Occipital lobe (tissue), 1 donor: ENCODE measurements at regions not wholly inside any gene's neighbourhood (a gene's known extent, or its start where the extent isn't known, plus 50 kb on each side); places are given as distances from the start of the nearest gene placed in this dataset.

Source experiments
- DNase-seq: peaks from one replicate; lab custom pipeline; 2025; lab: John Stamatoyannopoulos, UW

DNA sequence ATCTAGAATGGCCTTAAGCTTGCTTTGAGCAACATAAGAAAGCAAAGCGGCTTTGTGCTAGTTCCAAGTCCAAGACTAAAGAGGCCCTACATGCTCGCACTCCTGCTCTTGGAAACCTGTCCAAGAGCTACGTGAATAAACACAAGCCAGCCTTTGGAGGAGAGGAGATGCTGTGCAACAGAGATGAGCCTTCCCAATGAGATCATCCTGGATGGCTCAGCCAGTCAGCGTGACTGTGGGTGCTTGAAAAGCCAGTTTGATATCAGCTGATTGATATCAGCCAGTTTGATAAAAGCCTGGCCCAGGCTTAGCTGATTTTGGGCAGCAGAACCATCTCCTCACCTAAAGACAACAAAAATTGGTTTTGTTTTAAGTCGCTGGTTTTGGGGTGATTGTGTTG is 481.0 kb upstream of the DSEL start:
- no peak for DNase-seq

DNA sequence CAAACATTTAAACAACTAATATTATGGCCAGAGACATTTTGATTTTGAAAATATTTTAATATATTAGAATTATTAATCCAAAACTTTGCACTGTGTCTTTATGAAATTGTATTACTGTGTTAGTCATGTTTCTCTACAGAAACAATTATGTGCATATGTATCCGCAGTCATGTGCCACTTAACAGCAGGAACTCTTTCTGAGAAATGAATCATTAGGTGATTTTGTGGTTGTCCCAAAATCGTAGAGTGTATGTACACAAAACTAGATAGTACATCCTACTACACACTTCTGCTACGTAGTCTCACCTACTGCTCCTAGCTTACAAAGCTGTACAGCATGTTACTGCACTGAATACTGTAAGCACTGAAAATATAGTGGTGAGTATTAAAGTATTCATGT is 479.2 kb upstream of the DSEL start:
- DNase-seq: no peak

DNA sequence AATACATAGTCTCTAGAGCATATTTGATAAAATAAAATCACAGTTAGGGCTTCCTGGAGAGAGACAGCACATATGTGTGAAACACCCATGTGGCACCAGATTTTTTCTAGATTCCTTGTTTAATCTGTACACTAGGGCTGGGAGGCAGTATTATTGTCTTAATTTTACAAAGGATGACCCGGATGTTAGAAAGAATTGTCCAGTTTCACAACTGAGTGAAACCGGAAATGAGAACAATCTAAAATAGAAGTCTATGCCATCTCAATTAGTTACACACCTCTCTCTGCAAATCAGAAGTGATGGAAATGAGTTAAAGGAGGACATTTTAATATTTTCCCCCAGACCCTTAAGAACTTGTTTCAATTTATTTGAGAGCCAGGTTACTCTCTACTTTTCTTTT is 463.7 kb upstream of the DSEL start:
- DNase-seq: no peak

DNA sequence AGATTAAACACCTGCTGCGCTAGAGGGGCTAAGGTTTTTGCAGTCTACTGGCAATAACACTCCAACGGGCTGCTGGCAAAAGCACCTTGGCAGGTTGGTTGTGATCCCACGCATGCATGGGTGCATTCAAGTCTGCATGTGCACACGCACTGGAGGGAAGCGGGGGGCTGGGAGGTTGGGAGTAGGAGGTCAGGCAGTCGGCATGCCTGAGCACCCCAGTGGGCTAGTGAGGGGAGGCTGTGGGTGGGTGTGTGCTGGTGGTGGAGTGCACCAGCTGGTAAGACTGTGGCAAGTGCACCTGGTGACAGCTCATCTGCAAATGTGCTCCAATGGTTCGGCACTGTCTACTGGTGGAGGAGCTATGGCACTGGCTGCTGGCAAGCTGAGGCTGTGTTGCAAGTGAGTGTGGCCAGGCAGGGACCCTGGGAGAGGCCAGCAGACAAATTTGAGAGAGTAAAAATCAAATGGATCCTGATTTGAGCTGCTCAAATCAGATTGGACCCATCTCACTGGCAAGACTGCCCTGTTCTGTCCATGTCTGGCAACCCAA is 460.6 kb upstream of the DSEL start:
- no peak for DNase-seq

DNA sequence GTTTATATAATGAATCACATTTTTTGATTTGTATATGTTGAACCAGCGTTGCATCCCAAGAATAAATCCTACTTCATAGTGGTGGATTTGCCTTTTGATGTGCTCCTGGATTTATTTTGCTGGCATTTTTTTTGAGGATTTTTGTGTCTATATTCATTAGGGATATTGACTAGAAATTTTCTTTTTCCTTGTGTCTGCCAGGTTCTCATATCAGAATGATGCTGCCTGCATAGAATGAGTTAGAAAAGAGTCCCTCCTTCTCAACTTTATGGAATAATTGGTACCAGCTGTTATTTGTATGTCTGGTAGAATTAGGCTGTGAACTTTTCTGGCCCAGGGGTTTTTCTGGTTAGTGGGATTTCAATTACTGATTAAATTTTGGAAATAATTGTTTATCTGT is 457.4 kb upstream of the DSEL start:
- no peak for DNase-seq

DNA sequence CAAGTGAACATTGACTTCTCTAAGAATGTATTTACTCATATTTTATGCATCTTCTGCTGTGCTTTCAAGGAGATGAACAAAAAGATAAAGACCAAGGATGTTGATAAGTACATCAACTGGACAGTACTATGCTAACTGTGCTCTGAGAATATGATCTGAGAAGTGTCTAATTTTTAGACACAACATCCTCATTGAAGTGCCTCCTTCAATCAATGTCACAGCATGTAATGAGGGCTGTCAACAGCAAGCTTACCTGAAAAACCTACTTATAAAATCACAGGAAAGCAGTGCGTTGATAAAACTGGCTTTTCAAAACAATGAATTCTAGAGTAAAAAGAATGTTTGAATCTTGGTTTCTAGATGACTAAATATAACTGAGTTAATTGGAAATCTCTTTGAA is 452.9 kb upstream of the DSEL start:
- DNase-seq: no peak

DNA sequence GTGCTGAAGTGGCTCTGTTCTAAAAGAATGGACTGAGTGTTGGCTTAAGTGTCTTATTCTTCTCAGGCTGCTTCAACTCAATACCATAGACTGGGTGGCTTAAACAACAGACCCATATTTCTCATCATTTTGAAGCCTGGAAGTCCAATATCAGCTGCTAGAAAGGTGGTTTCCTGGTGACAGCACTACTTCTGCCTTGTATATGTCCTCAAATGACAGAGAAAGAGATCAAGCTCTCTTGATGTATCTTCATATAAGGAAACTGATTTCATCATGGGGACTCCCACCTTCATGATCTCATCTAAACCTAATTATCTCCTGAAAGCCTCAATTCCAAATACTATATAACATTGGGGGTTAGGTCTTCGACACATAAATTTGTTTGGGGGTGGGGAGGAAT is 449.7 kb upstream of the DSEL start:
- no peak for DNase-seq

DNA sequence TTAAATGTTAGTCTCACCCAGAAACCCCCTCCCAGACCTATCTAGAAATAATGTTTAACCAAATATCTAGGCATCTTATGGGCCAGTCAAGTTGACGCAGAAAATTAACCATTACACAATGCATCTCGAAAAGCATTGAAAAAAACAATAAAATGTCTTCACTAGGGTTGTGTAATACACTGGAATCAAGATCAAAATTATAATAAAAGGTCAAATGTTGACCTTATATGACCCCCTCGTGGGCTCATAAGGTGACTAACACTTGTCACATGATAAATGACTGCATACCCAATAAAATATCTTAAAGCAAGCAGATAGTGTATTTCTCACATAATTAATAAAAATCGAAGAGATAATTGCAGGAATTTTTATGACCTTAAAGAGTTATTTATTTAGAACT is 447.9 kb upstream of the DSEL start:
- no peak for DNase-seq

DNA sequence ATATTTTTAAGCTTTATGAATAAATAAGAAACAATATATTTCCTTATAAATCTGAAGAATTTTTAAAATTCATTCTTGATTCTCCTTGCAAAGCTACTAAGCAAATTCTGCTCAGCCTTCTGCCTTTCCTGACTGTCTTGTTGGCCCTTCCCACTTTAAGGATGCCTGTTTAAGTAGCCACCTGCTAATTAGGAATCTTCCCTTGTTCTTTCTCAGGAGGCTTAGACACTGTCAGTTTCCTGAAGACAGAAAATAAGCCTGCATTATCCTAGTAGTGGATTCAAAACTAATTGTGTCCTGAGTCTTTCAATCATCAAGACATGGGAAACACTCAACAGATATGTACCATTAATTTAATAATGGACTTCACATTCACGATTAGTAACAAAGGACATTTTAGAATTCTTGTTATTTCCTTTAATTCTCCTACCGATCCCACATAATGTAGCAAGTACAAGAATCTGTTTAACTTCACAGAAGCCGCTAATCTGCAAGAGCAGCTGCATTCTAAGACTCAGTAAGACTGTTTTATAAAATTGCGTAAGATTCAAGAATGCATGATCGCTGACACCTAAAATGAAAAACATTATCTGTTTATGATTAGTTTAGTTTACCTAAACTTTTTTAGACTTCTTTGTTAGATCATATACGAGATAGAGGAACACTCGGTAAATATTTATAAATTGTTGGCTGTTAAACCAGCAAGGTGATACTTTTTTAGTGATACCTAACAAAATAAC is 445.4 kb upstream of the DSEL start:
- DNase-seq: no peak

DNA sequence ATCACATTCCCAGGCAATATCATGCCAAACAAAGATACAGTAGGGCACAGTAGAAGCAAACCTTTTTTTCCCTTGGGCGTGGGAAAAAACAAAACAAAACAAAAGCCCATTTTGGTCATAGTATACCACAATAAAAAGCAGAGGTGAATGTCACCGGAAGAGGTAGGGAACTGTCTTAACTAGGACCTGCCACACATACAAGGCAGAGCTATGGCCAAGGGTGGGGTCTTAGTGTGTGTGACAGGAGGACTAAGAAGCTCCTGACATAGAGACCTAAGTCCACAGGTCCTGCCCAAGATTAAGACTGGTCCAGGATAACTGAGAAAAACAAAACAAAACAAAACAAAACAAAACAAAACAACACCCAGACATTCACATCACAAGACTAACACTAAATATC is 441.2 kb upstream of the DSEL start:
- no peak for DNase-seq

DNA sequence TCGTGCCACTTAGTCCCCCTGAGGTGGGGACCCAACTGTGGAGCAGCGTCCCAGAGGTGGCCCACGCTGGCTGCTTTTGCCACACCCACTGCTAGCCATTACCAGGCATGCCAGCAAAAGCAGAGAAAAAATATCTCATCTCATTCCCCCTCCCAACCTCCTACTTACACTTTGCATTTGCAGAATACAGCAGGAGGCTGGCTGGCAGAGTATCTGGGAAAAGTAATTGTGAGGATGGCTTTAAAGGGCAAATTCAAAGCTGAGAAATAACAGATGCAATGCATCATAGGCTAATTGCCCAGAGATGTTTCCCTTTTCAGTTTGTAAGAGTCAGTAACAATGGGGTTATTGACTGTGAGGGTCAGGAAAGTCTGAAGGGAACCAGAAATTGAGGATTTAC is 438.1 kb upstream of the DSEL start:
- DNase-seq: no peak

DNA sequence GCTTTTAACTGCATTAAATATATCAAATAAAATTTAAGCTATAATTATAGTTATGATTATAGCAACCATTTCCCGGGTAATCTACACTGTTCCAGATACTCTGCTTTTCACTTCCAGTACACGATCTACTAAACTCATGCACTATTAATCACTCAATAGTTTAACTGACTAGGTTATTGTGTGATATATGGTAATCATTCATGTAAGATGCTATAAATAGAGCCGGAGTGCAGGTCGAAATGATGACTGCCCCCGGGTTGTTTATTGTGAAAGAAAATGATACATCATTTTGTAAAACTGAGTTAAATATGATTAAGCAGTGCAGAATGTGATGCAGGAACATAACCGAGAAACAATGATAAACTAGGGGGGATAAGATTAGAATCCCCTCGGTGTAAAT is 434.6 kb upstream of the DSEL start:
- DNase-seq: no peak

DNA sequence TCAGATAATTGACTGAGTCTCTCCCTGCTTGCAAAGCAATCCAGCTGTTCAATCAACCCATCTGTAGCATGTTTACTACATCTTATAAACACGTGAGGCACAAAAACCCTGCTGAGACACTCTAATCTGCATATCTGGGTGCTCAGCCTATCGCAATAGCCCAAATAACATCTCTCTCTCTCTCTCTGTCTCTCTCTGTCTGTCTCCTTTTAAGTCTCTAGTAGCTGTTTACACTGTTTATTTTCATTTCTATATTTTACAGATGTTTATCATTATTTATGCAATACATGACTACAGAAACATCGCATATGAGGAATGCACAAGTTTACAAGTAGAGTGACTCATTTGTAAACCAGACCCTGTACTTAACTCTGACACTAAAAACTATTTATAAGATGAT is 422.1 kb upstream of the DSEL start:
- no peak for DNase-seq

DNA sequence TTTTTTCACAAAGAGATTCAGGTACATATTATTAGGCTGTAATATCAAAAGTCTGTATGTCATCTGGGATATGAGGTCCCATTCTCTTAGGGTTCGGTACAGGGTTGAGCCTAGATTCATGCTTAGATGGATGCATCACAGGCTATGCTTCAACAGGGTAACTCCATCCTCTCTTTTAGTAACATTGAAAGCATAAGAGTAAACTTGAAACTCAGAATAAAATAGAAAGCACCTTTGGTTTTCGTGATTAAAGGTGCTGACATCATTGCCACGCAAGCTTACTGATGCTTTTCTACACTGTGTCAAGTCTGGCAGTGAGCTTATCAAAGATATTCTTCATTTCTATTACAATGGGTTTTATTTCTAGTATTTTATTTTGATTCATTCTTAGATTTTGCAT is 419.1 kb upstream of the DSEL start:
- no peak for DNase-seq

DNA sequence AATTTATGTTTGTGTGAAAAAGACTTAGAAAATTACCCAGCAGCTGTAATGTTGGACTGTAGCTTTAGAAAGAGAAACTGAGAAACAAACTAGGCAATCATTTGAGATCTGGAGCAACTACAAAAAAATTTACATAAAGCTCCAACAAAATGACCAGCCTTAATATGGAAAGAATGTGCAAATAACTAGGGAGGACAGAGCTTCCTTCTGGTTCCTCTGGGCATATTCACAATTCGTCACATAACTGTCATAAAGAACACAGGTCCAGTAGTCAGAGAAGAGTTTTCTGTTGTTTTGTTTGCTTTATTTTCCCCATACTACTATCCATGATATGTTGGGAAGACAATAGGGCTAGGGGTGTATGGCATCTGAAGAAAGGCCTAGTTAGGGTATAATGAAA is 416.8 kb upstream of the DSEL start:
- no peak for DNase-seq

DNA sequence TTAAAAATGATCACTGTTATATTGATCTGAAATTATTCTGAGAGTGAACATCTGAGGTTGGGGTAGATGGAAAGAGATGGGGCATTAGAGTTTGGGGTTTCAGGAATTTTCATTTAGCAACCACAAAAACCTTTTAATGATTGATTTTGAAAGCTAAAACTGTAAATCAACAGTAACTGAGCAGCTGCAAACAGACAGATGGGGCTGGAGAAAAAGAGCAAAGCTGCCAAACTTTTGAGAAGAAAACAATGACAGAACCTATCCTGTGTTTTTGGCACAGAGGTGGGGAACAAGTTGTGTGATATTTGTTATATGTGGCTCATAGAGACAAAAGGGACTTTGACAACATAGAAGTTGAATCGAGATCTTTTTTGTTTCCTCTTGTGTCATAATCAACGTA is 415.8 kb upstream of the DSEL start:
- DNase-seq: no peak

DNA sequence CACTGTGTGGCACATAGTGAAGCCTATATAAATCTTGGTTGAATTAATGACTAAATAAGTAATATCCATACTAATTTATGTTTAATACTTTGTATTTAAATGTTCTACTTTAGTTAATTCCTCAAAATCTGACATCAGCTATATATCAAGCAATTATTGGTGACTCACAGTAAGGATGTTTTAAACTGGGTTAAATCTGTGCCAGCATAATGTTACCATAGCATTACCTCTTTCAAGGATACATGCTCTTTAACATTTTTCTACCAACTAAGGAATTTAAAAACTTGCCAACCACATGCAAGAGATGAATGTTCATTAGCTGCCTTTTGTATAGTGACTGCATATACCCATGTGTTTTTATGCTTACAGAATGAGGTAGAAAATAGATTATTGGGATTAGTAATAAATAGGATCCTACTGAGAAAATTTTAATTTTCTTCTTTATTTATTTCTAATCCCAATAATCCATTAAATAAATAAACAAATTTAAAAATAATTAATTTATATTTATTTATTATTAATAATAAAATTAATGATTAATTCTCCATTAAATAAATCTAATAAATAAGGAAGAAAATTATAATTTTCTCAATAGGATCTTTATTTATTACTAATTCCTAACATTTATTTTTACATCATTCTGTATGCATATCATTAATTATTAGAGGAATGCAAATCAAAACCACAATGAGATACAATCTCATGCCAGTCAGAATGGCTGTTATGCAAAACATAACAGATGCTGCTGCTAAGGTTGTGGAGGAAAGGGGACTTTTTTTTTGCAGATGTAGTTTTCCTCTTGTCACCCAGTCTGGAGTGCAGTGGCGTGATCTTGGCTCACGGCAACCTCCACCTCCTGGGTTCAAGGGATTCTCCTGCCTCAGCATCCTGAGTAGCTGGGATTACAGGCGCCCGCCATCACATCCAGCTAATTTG is 410.7 kb upstream of the DSEL start:
- no peak for DNase-seq

DNA sequence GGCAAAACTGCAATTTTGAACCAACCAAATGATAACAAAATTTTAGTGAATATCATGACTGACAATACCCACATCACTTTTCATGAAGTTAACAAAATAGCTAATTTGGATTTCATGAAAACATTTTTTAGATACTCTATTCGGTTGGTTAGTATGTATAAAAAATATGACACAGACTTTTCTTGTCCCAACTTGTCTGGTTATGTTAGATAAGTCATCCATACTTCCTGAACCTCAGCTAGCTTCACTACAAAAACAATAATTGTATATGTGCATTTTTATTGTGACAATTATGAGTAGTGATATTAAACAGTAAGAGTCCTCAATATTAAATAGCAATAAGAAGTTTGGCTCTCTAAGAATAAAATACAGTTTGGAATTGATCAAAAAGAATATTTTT is 408.1 kb upstream of the DSEL start:
- DNase-seq: no peak

DNA sequence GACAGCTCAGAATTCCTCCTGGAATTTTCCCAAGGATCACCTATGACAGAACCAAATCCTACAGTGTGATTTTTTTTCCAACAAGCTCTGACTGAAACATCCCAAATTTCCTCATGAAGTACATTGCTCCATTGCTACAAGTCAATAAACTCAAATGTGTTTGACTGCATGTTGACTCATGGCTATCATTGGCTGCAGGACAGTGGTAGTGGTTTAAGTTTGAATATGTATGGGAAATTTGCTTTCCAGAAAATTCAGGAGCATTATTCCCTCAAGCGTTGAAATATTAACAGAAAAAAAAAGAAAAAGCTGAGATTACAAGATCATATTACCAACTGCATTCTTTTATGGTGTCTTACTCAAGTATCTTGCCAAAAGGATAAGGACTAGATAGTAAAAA is 402.8 kb upstream of the DSEL start:
- no peak for DNase-seq

DNA sequence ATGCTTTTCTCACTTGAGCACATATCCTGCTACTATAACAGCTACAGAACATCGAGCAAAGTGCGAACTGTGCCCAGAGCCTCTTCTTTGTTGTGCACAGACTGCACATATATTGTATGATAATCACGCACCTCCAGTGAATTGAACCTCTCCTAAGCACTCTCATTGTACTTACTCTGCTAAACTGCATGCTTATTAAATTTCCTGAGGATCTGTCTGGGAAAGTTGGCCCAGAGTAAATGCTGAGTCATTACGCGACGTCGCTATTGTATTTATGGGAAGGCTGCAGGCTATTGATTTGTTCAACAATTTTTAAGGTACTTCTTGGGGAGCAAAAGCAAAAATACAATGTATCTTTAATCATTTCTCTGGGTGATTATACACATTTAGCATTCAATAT is 399.6 kb upstream of the DSEL start:
- DNase-seq: no peak

DNA sequence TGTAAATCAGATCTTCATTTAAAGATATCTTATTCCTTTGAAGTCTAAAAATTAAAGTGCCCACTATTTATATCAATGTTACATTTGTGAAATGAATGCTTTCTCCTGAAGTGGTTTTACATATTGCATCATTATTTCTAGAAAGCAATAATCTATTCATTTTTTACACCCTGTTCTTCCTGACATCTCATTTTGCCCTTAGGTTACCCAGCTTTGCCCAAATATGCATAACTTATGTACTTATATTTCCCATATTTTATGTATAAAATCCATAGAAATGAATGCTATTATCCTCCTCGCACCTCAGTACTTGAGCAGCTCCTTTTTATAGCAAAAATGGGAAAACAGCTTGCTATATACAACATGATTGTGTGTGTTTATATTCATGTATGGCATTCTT is 396.5 kb upstream of the DSEL start:
- no peak for DNase-seq

DNA sequence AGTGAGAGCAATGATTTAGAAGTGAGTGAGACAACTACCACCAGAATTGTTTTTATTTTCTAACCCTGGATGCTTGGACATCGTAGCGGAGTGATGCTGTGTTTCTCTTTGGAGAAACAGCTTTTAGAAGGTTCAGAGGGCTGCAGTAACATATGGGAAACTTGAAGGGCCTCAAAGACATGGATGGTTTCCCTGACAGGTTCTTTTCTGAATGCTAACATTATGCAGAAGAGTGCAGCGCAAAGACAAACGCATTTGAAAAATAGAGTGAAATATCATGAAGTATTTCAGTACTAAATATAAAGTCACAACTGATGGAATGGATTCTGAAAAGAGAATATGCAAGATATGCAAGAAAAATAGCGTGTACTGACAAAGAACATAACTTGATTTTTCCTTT is 385.1 kb upstream of the DSEL start:
- no peak for DNase-seq

DNA sequence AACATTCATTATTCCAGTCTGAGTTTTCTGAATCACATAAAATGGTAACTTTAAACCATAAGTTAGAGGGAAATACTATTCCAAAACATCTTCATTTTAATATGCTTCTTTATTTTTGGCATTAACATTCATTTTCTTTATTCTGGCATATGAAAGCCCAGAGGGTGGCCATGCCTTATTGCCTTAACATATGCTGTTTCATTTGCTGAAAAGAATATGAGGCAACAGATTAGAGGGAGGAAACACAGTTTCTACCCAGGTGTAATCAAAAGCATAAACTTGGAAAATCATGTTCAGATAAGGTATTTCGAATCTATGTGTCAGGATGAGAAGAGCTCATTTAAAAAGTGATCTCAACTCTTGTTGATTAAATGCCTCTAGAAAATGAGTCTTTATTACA is 379.9 kb upstream of the DSEL start:
- DNase-seq: no peak
